ENCODE measurements at regions not wholly inside any gene's neighbourhood (a gene's known extent, or its start where the extent isn't known, plus 50 kb on each side); places are given as distances from the start of the nearest gene placed in this dataset.

DNA sequence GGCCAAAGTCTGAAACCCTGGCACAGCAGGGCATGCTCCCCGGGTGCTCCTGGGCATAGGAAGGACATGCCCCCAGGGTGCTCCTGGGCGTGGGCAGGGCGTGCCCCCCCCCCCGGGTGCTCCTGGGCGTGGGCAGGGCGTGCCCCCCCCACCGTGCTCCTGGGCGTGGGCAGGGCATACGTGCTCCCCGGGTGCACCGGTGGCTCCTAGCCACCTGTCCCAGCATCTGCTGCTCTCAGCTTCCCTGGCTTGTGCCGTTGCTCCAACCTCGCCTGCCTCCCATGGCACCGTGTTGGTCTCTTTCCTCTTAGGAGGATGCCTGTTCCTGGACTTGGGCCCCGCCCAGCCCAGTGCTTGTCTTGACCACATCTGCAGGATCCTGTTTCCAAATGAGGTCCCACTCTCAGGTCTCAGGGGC, 95.6 kb upstream of the CTDP1 start:
- in situ Hi-C loops (cut with MboI; ENCODE audit: low sequenced_read_pairs, unreplicated experiment), result no loop called here
- no peak for DNase-seq (ENCODE audit: low spot score)
- TF ChIP-seq, protein P1, sequence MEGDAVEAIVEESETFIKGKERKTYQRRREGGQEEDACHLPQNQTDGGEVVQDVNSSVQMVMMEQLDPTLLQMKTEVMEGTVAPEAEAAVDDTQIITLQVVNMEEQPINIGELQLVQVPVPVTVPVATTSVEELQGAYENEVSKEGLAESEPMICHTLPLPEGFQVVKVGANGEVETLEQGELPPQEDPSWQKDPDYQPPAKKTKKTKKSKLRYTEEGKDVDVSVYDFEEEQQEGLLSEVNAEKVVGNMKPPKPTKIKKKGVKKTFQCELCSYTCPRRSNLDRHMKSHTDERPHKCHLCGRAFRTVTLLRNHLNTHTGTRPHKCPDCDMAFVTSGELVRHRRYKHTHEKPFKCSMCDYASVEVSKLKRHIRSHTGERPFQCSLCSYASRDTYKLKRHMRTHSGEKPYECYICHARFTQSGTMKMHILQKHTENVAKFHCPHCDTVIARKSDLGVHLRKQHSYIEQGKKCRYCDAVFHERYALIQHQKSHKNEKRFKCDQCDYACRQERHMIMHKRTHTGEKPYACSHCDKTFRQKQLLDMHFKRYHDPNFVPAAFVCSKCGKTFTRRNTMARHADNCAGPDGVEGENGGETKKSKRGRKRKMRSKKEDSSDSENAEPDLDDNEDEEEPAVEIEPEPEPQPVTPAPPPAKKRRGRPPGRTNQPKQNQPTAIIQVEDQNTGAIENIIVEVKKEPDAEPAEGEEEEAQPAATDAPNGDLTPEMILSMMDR (IDR thresholded peaks at IDR 0.05; ENCODE audit: borderline replicate concordance, control extremely low read depth, extremely low read depth, insufficient read depth, missing control alignments), result no peak

DNA sequence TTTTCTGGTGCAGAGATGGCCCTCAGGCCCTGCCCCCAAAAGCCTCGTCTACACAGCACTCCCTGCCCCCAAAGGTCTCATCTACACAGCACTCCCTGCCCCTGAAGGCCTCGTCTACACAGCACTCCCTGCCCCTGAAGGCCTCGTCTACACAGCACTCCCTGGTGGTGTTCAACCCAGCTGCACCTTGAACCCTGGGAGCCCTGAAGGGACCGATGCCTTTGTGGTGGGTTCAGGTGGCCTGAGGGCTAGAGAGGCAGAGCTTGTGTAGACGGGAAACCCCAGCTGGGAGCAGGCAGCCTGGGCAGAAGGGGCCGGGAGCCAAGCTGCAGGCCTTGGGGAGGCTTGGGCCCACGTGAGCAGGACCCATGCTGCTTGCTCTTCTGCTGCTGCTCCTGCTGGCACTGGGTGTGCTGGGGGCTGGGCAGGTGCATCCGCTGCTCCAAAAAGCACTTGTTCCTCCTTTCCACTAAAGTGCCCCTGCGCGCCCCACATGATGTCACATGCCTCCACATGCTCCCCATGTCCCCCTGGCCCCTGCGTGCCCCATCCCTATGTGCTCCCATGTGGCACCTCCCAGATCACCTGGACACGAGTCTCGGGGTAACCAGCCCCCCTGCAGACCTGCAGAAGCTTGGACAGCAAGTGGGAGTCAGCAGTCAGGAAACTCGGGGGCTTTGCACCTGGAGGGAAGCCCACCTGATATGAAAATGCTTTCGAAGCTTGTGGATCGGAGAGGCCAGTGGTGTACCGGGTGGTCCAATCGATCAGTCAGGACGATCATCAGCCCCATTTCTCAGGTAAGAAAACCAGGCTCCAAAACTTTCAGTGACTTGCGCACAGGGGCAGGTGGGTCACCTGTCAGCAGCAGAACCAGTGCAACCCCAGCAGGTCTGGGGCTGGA, 94.9 kb upstream of the CTDP1 start:
- DNase-seq (ENCODE audit: low spot score), result no peak
- TF ChIP-seq, protein P1 (IDR thresholded peaks at IDR 0.05; ENCODE audit: borderline replicate concordance, control extremely low read depth, extremely low read depth, insufficient read depth, missing control alignments), result no peak
- in situ Hi-C loops (cut with MboI; ENCODE audit: low sequenced_read_pairs, unreplicated experiment), result no loop called here

DNA sequence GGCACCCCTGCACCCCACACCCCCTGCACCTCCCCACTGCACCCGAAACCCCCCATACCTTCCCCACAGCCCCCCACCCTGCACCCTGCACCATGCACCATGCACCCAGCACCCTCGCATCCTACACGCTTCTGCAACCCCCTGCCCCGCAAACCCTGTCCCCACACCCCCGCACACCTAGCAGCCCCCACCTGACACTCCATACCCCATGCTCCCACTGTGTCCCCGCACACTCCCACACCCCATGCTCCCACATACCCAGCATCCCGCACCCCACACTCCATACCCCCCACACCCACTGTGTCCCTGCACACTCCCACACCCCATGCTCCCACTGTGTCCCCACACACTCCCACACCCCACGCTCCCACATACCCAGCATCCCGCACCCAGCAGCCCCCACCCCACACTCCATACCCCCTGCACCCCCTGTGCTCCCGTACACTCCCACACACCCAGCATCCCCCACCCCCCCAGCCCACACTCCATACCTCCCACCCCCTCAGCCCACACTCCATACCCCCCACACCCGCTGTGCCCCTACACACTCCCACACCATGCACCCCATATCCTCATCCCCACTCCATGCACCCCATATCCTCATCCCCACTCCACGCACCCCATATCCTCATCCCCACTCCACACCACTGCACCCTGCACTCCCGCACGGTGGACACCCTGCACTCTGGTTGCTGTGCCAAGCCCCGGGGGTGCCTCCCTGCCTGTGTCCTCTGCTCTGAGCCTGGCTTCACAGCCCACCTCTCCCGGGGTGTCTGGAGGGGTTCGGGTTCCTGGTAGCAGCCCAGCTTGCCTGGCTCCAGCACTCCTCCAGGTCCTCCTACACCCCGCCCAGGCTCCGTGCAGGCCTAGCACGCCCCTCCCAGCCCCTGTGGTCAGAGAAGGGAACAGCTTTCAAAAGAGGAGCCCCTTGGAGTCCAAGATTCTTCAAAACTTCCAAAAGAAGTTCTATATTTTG, 93.9 kb upstream of the CTDP1 start:
- no peak for DNase-seq (ENCODE audit: low spot score)
- TF ChIP-seq, protein P1 (IDR thresholded peaks at IDR 0.05; ENCODE audit: borderline replicate concordance, control extremely low read depth, extremely low read depth, insufficient read depth, missing control alignments), result no peak
- in situ Hi-C loops (cut with MboI; ENCODE audit: low sequenced_read_pairs, unreplicated experiment), result no loop called here

DNA sequence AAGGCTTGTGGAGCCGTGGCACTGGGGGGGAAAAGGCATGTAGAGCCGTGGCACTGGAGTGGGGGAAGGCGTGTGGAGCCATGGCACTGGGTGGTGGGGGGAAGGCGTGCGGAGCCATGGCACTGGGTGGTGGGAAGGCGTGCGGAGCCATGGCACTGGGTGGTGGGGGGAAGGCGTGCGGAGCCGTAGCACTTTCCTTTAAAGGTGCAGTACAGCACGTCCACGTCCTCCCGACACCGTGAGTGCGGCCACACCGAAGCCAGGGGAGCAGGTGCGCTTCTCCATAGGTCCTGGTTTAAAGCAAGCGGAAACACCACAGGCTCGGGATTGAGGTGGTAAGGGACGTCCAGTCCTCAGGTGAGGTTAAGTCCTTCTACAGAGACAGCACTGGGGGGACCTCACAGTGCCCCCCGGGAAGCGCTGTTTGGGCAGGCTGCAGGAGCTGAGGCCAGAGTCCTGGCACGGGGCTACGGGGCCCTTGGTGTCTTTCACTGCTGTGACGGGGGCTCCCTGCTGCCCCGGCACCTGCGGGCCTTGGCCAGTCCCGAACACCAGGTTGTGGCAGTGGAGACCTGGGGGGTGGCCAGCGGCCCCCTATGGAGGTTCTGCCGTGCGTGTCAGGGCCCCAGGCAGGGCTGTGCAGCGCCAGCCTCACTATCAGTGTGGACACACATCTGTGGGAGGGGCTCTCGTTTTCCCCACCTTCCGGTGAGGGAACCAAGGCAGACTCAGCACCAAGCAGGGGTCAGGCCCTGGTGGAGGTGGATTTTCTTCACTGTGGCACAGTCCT, 93.0 kb upstream of the CTDP1 start:
- no peak for DNase-seq (ENCODE audit: low spot score)
- TF ChIP-seq, protein P1 (IDR thresholded peaks at IDR 0.05; ENCODE audit: borderline replicate concordance, control extremely low read depth, extremely low read depth, insufficient read depth, missing control alignments), result no peak
- in situ Hi-C loops (cut with MboI; ENCODE audit: low sequenced_read_pairs, unreplicated experiment), result no loop called here

DNA sequence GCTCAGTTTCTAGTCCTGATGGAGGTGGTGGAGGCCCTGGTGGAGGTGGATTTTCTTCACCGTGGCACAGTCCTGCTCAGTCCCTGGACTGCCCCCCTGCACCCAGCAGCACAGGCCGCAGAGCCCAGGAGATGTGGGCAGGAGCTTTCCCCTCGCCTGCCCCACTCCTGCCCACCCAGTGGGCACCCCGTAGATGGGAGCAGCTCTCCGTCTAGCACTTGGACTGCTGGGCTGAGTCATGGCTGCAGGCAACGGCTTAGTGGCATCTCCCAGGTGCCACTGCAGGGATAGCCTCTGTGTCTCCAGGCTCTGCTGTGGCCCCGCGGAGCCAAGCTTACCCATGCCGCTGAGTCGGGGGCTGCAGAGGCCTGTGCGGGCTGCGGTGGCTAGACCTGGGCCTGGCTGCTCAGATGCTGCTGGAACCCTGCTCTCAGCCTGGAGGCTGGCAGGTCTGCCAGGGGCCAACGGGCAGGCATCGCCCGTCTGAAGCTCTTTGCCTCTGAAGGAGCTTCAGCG, 92.3 kb upstream of the CTDP1 start:
- DNase-seq (ENCODE audit: low spot score), result no peak
- TF ChIP-seq, protein P1 (IDR thresholded peaks at IDR 0.05; ENCODE audit: borderline replicate concordance, control extremely low read depth, extremely low read depth, insufficient read depth, missing control alignments), result no peak
- in situ Hi-C loops (cut with MboI; ENCODE audit: low sequenced_read_pairs, unreplicated experiment), result no loop called here
